ENCODE measurements at regions not wholly inside any gene's neighbourhood (a gene's known extent, or its start where the extent isn't known, plus 50 kb on each side); places are given as distances from the start of the nearest gene placed in this dataset.

DNA sequence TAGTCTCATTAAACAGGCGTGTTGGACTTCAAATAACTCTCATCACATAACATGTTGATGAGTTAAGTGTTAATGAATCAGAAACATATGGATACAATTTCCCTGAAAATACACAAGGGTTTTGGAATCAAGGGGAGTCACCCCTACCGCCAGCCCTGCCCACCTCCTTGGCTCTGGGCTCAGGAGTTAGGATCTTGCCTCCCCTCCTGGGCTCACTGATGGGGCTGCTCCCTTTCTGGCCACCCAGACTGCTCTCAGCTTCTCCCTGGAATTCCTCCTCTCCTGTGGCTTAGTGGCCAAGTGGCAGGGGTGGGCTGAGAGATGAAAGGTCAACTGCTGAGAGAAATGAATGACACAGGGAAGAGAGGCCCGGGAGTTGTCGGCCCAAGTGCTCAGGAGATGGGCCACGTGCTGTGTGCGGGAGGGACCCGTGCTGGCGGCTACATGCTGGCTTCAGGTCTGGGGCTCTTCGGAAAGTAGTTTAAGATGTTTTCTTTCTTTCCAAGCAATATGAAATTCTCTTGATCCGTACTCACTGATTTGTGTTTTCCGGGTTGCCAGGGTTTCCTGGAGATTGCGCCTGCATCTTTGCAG lies 55.8 kb upstream of the TNP1 start:
- Histone ChIP-seq H3K27ac (ENCODE audit: low read length) (no peak overlapping the region), H3K27me3 (ENCODE audit: control insufficient read depth, insufficient read depth, low read length) (no peaks in the 10 kb centered on the region), H3K4me3 (ENCODE audit: low read length) (no peak overlapping the region), H3K36me3 (ENCODE audit: control insufficient read depth, insufficient read depth, low read length) (no peaks in the 10 kb centered on the region), H3K9me3 (ENCODE audit: control insufficient read depth, low read depth, low read length) (no peaks in the 10 kb centered on the region), H3K4me1 (ENCODE audit: control insufficient read depth, insufficient read depth, low read length) (no peaks in the 10 kb centered on the region)
- DNase-seq, result no peak
- no CpG with 5 or more reads among the region's 12 CpGs for WGBS (ENCODE audit: insufficient coverage, low lambda C conversion rate)

DNA sequence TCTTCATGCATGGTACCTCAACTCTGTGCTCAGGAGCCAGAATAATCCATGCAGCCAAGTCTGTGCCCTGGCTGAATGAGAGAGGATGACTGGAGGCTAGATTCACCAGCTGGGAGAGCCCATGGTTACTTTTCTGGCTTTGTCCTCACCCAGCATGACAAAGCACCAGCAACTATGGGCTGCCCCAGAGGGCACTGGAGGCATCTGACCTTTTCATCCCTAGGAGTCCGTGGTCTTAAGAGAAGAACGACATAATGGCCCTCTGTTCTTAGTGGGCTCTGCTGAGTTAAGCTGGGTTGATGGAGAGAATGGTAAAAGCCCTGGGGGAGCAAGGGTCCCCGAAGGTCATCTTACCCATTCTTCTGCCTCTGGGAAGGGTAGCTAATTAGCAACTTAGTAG lies 54.6 kb upstream of the TNP1 start:
- Histone ChIP-seq H3K36me3 (ENCODE audit: control insufficient read depth, insufficient read depth, low read length) (no peaks in the 10 kb centered on the region), H3K27me3 (ENCODE audit: control insufficient read depth, insufficient read depth, low read length) (no peaks in the 10 kb centered on the region), H3K4me3 (ENCODE audit: low read length) (no peak overlapping the region), H3K4me1 (ENCODE audit: control insufficient read depth, insufficient read depth, low read length) (no peaks in the 10 kb centered on the region), H3K9me3 (ENCODE audit: control insufficient read depth, low read depth, low read length) (no peaks in the 10 kb centered on the region), H3K27ac (ENCODE audit: low read length) (no peak overlapping the region)
- WGBS (ENCODE audit: insufficient coverage, low lambda C conversion rate), result no CpG with 5 or more reads among the region's 3 CpGs
- no peak for DNase-seq

DNA sequence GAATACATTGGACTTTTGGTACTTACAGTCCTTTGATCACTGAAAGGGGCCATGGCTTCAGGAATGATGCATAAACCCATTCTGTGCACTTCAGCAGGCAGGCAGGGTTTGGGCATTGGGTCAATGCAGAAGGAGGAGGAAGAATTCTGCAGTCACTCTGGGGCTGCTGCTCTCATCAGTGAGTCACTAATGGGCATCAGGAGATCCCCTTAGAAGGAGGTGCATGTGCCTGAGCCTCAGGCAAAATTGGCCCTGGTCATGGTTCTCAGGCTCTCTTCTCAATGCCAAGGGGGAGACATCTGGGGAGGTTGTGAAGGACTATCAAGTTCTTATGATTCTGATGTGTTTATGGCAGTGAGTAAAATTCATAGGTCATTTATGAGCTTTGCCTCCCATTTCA lies 52.0 kb upstream of the TNP1 start:
- H3K4me3 ChIP-seq (ENCODE audit: low read length), result no peak overlapping the region
- DNase-seq, result no peak
- no peak overlapping the region for H3K27ac ChIP-seq (ENCODE audit: low read length)
- H3K36me3 ChIP-seq (ENCODE audit: control insufficient read depth, insufficient read depth, low read length), result no peaks in the 10 kb centered on the region
- H3K9me3 ChIP-seq (ENCODE audit: control insufficient read depth, low read depth, low read length), result no peaks in the 10 kb centered on the region
- no peaks in the 10 kb centered on the region for H3K27me3 ChIP-seq (ENCODE audit: control insufficient read depth, insufficient read depth, low read length)
- no peaks in the 10 kb centered on the region for H3K4me1 ChIP-seq (ENCODE audit: control insufficient read depth, insufficient read depth, low read length)

DNA sequence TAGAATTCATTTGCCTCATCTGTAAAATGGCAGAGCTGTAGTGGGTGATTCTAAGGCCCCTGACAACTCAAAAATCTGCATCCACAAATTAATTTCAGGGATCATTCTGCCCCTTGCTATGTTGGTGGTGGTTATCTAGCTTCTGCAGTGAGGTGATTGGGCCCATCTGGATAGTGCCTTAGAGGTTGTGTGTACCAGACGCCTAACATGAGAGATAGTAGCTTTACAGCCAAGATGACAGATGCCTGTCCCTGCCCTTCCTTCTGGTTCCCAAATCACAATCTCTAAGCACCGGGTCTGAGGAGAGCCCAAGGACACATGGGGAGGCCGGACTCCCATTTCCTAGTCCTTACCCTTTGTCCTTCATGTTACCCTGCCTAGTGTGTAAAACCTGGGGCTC lies 51.1 kb upstream of the TNP1 start:
- DNase-seq, result no peak
- WGBS (ENCODE audit: insufficient coverage, low lambda C conversion rate), result no CpG with 5 or more reads among the region's 3 CpGs
- H3K27ac ChIP-seq (ENCODE audit: low read length), result no peak overlapping the region
- no peaks in the 10 kb centered on the region for H3K9me3 ChIP-seq (ENCODE audit: control insufficient read depth, low read depth, low read length)
- H3K4me3 ChIP-seq (ENCODE audit: low read length), result no peak overlapping the region
- H3K36me3 ChIP-seq (ENCODE audit: control insufficient read depth, insufficient read depth, low read length), result no peaks in the 10 kb centered on the region
- H3K27me3 ChIP-seq (ENCODE audit: control insufficient read depth, insufficient read depth, low read length), result no peaks in the 10 kb centered on the region
- no peaks in the 10 kb centered on the region for H3K4me1 ChIP-seq (ENCODE audit: control insufficient read depth, insufficient read depth, low read length)

- H3K9me3 ChIP-seq (ENCODE audit: control insufficient read depth, low read depth, low read length), result no peaks in the 10 kb centered on the region
- no peak for DNase-seq
- no peaks in the 10 kb centered on the region for H3K36me3 ChIP-seq (ENCODE audit: control insufficient read depth, insufficient read depth, low read length)
- no peaks in the 10 kb centered on the region for H3K4me1 ChIP-seq (ENCODE audit: control insufficient read depth, insufficient read depth, low read length)
- H3K4me3 ChIP-seq (ENCODE audit: low read length), result no peak overlapping the region
- no peak overlapping the region for H3K27ac ChIP-seq (ENCODE audit: low read length)
- no peaks in the 10 kb centered on the region for H3K27me3 ChIP-seq (ENCODE audit: control insufficient read depth, insufficient read depth, low read length)
- WGBS (ENCODE audit: insufficient coverage, low lambda C conversion rate), result 90% methylated on average over 2 of the region's 8 CpGs
These were observed 49.8 kb upstream of the TNP1 start for GRCh38 chr2:216909541-216910210.

Data from large intestine (tissue), 3 donors.